ENCODE measurements at regions not wholly inside any gene's neighbourhood (a gene's known extent, or its start where the extent isn't known, plus 50 kb on each side); places are given as distances from the start of the nearest gene placed in this dataset.
A peak's percentile ranks its signal among the peaks of the same experiment; 100 is the strongest.

DNA sequence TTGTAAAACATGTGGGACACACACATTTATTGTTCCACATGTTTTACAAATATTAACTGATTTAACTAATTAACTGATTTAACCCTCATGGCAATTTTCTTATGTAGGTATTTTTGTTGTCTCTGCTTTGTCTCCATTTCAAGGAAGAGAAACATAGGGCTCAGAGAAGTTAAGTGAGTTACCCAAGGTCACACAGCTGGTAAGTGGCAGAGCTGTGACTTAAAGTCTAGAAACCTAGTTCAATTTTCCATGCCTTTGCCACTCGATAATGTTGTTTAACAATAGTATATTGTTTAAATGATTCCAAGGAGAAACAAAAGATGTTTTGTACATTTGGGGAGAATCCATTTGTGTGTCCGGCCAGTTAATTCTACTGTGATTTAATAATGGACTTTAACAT, 284.1 kb upstream of the CDH5 start:
- H3K9me3 ChIP-seq (ENCODE audit: control insufficient read depth, low read length) = no peaks in the 10 kb centered on the region
- no peak overlapping the region for H3K27ac ChIP-seq (ENCODE audit: low read depth in 1 of 2, low read length in 2 of 2)
- H3K4me1 ChIP-seq (ENCODE audit: control insufficient read depth in 1 of 2, insufficient read depth in 2 of 2, low read length in 2 of 2) = no peaks in the 10 kb centered on the region
- intact Hi-C loops (cut with DNase I) = no loop called here
- ATAC-seq (ENCODE audit: low FRiP score) = no peak
- no peaks in the 10 kb centered on the region for H3K27me3 ChIP-seq (ENCODE audit: control insufficient read depth in 1 of 2, insufficient read depth in 2 of 2, low read length in 1 of 2)
- DNase-seq = no peak
- WGBS, 2 donors = 48 to 50% methylated on average over 2 of the region's 2 CpGs
- no peak overlapping the region for H3K4me3 ChIP-seq (ENCODE audit: low read length in 2 of 2)
- H3K36me3 ChIP-seq (ENCODE audit: control insufficient read depth in 1 of 2, insufficient read depth in 2 of 2, low read length in 1 of 2) = no peaks in the 10 kb centered on the region

DNA sequence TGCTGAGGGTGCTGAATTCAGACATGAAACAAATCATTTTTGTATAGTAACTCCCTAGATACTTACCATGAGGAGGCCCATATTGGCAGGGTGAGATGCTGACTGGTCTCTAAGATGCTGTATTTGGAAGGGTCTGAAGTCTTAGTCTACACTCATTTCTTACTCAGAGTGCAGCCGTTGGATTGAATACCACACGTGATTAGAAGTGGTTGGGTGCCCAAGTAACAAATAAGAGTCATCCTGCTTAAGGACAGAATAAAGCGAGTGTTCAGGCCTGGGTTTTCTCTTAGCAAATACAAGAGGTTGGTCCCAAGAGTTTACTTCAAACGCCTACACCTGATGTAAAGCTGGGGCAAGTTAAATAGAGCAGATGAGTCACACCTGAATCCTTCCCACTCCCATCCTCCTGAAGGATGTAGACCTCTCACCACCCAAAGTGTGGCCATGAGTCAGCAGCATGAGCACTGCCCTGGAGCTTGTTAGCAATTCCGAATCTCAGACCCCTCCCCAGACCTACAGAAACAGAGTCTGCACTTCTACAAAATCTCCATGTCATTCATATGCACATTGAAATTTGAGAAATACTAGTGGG, 284.6 kb upstream of the CDH5 start:
- ATAC-seq (ENCODE audit: low FRiP score) (no peak), DNase-seq (no peak)
- intact Hi-C loops (cut with DNase I) = no loop called here
- Histone ChIP-seq H3K4me3 (ENCODE audit: low read length in 2 of 2) (no peak overlapping the region), H3K27ac (ENCODE audit: low read depth in 1 of 2, low read length in 2 of 2) (no peak overlapping the region), H3K27me3 (ENCODE audit: control insufficient read depth in 1 of 2, insufficient read depth in 2 of 2, low read length in 1 of 2) (no peaks in the 10 kb centered on the region), H3K9me3 (ENCODE audit: control insufficient read depth, low read length) (no peaks in the 10 kb centered on the region), H3K36me3 (ENCODE audit: control insufficient read depth in 1 of 2, insufficient read depth in 2 of 2, low read length in 1 of 2) (no peaks in the 10 kb centered on the region), H3K4me1 (ENCODE audit: control insufficient read depth in 1 of 2, insufficient read depth in 2 of 2, low read length in 2 of 2) (no peaks in the 10 kb centered on the region)
- WGBS, 2 donors = 76 to 82% methylated on average over 5 of the region's 5 CpGs

DNA sequence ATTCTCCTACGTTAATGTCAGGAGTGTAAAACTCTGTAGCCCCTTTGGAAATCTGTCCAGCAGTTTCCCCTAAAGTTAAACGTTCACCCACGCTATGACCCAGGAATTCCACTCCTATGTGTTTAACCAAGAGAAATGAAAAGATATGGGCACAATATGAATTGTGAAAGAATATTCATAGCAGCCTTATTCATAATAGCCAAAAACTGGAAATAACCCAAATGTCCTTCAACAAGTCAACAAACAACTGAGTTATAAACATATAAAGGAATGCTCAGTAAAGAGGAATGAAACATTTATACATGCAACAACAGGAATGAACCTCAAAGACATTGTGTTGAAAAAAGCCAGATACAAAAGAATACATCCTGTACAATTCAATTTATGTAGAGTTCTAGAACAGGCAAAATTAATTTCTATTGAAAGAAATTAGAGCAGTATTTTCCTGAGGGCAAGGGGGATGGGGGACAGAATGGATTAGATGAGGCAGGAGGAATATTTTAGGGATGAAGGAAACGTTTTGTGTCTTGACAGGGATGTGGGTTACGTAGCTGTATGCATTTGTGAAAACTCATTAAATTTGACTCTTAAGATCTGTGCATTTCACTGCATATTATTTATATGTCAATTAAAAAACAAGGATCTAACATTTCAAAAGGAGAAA, 286.7 kb upstream of the CDH5 start:
- 63 to 73% methylated on average over 5 of the region's 5 CpGs for WGBS, 2 donors
- no peaks in the 10 kb centered on the region for H3K36me3 ChIP-seq (ENCODE audit: control insufficient read depth in 1 of 2, insufficient read depth in 2 of 2, low read length in 1 of 2)
- no peaks in the 10 kb centered on the region for H3K9me3 ChIP-seq (ENCODE audit: control insufficient read depth, low read length)
- no peaks in the 10 kb centered on the region for H3K27me3 ChIP-seq (ENCODE audit: control insufficient read depth in 1 of 2, insufficient read depth in 2 of 2, low read length in 1 of 2)
- no peaks in the 10 kb centered on the region for H3K4me1 ChIP-seq (ENCODE audit: control insufficient read depth in 1 of 2, insufficient read depth in 2 of 2, low read length in 2 of 2)
- H3K27ac ChIP-seq (ENCODE audit: low read depth in 1 of 2, low read length in 2 of 2) = no peak overlapping the region
- DNase-seq (no peak), ATAC-seq (ENCODE audit: low FRiP score) (no peak)
- intact Hi-C loops (cut with DNase I) = no loop called here
- no peak overlapping the region for H3K4me3 ChIP-seq (ENCODE audit: low read length in 2 of 2)

DNA sequence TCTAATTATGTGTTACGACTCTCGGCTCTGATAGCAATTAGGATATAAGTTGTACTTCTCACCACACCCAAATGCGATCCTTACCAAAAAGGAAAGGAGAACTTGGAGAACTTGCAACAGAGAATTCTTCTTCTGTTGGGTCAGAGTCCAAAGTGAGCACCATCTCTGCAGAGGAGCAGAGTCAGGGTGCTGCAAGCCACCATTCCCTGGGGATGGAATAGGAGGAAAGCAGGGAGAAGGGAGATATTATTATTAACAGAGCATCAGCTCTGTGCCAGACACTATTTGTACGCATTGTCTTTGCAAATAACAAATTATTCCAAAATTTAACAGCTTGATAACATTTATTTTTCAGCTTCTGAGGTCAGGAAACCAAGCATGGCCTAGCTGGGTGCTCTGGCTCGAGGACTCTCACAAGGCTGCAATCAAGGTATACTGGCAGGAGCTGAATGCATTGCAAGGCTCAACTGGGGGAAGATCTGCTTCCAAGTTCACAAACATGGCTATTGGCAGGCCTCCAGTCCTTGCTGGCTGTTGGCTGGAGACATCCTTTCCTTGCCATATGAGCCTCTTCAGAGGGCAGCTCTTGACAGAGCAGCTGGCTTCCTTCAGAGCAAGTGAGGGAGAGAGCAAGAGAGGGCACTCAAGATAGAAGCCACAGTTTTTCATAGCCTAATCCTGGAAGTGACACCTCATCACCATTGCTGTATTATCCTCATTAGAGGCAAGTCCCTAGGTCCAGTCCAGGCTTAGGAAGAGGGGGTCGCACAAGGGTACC, 296.2 kb upstream of the CDH5 start:
- Histone ChIP-seq H3K36me3 (ENCODE audit: control insufficient read depth in 1 of 2, insufficient read depth in 2 of 2, low read length in 1 of 2) (no peaks in the 10 kb centered on the region), H3K27ac (ENCODE audit: low read depth in 1 of 2, low read length in 2 of 2) (no peak overlapping the region), H3K4me1 (ENCODE audit: control insufficient read depth in 1 of 2, insufficient read depth in 2 of 2, low read length in 2 of 2) (no peaks in the 10 kb centered on the region), H3K27me3 (ENCODE audit: control insufficient read depth in 1 of 2, insufficient read depth in 2 of 2, low read length in 1 of 2) (no peaks in the 10 kb centered on the region), H3K9me3 (ENCODE audit: control insufficient read depth, low read length) (no peaks in the 10 kb centered on the region), H3K4me3 (ENCODE audit: low read length in 2 of 2) (no peak overlapping the region)
- intact Hi-C loops (cut with DNase I) = no loop called here
- ATAC-seq (ENCODE audit: low FRiP score) (no peak), DNase-seq (peak in 1 of 2 donors; percentile 50)
- WGBS, 2 donors = 87 to 89% methylated on average over 6 of the region's 6 CpGs

DNA sequence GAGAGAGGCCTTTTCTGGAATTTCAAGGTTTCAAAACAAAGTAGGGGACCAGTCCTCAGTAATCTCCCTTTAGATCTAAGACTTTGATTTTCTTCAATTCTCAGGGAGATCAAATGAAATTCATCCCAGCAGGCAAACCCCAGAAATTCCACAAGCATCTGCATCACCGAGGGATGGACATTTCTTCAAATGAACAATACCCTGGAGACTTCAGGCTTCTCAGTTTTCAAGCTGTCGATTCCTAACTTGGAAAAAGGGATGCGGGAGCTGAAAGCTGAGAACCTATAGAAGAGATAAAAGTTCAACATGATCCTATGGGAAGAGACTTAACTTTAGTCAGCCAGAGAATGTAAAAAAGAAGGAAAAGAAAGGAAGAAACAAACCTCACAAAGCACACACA, 296.9 kb upstream of the CDH5 start:
- no peaks in the 10 kb centered on the region for H3K9me3 ChIP-seq (ENCODE audit: control insufficient read depth, low read length)
- H3K27ac ChIP-seq (ENCODE audit: low read depth in 1 of 2, low read length in 2 of 2) = no peak overlapping the region
- H3K36me3 ChIP-seq (ENCODE audit: control insufficient read depth in 1 of 2, insufficient read depth in 2 of 2, low read length in 1 of 2) = no peaks in the 10 kb centered on the region
- DNase-seq (no peak), ATAC-seq (ENCODE audit: low FRiP score) (no peak)
- no peak overlapping the region for H3K4me3 ChIP-seq (ENCODE audit: low read length in 2 of 2)
- intact Hi-C loops (cut with DNase I) = no loop called here
- H3K4me1 ChIP-seq (ENCODE audit: control insufficient read depth in 1 of 2, insufficient read depth in 2 of 2, low read length in 2 of 2) = no peaks in the 10 kb centered on the region
- 85 to 92% methylated on average over 3 of the region's 3 CpGs for WGBS, 2 donors
- H3K27me3 ChIP-seq (ENCODE audit: control insufficient read depth in 1 of 2, insufficient read depth in 2 of 2, low read length in 1 of 2) = no peaks in the 10 kb centered on the region

DNA sequence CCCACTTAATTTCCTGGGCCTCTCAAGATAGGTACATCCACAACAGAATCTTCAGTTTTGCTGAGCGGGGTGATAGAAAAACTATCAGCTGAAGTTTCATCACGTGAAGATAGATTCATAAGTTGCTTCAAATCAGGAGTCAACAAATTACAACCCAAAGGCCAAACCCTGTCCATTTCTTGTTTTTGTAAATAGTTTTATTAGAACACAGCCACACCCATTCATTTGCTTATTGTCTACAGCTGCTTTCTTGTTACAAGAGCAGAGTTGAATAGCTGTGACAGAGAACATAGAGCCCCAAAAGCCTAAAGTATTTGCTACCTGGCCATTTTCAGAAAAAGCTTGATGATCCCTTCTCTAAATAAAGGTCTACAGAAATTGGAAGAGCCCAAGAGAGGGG, 300.1 kb upstream of the CDH5 start:
- H3K4me1 ChIP-seq (ENCODE audit: control insufficient read depth in 1 of 2, insufficient read depth in 2 of 2, low read length in 2 of 2) = no peaks in the 10 kb centered on the region
- no peaks in the 10 kb centered on the region for H3K9me3 ChIP-seq (ENCODE audit: control insufficient read depth, low read length)
- H3K27ac ChIP-seq (ENCODE audit: low read depth in 1 of 2, low read length in 2 of 2) = no peak overlapping the region
- WGBS, 2 donors = 95 to 96% methylated on average over 2 of the region's 2 CpGs
- no peaks in the 10 kb centered on the region for H3K27me3 ChIP-seq (ENCODE audit: control insufficient read depth in 1 of 2, insufficient read depth in 2 of 2, low read length in 1 of 2)
- ATAC-seq (ENCODE audit: low FRiP score) = no peak
- intact Hi-C loops (cut with DNase I) = no loop called here
- no peak for DNase-seq
- no peaks in the 10 kb centered on the region for H3K36me3 ChIP-seq (ENCODE audit: control insufficient read depth in 1 of 2, insufficient read depth in 2 of 2, low read length in 1 of 2)
- H3K4me3 ChIP-seq (ENCODE audit: low read length in 2 of 2) = no peak overlapping the region

DNA sequence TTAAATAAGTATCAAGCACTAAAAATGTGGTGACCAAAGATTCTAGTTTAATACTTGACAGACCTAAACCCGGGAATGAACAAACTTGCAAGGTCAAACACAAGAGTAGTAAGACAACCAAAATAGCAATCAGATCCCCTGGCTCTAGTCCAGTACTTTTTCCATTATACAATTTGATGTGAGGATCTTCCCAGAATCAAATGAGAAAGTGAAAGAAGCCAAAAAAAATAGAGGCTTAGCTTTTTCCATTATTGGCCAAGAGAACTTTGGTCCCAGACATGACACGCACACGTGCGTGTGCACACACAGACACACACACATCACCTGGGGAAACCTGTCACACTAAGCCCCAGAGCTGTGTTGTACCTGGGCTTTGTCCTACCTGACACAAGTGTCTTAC, 300.6 kb upstream of the CDH5 start:
- Histone ChIP-seq H3K4me1 (ENCODE audit: control insufficient read depth in 1 of 2, insufficient read depth in 2 of 2, low read length in 2 of 2) (no peaks in the 10 kb centered on the region), H3K36me3 (ENCODE audit: control insufficient read depth in 1 of 2, insufficient read depth in 2 of 2, low read length in 1 of 2) (no peaks in the 10 kb centered on the region), H3K27ac (ENCODE audit: low read depth in 1 of 2, low read length in 2 of 2) (no peak overlapping the region), H3K9me3 (ENCODE audit: control insufficient read depth, low read length) (no peaks in the 10 kb centered on the region), H3K4me3 (ENCODE audit: low read length in 2 of 2) (no peak overlapping the region), H3K27me3 (ENCODE audit: control insufficient read depth in 1 of 2, insufficient read depth in 2 of 2, low read length in 1 of 2) (no peaks in the 10 kb centered on the region)
- 71 to 74% methylated on average over 4 of the region's 4 CpGs for WGBS, 2 donors
- DNase-seq (no peak), ATAC-seq (ENCODE audit: low FRiP score) (no peak)
- intact Hi-C loops (cut with DNase I) = no loop called here

DNA sequence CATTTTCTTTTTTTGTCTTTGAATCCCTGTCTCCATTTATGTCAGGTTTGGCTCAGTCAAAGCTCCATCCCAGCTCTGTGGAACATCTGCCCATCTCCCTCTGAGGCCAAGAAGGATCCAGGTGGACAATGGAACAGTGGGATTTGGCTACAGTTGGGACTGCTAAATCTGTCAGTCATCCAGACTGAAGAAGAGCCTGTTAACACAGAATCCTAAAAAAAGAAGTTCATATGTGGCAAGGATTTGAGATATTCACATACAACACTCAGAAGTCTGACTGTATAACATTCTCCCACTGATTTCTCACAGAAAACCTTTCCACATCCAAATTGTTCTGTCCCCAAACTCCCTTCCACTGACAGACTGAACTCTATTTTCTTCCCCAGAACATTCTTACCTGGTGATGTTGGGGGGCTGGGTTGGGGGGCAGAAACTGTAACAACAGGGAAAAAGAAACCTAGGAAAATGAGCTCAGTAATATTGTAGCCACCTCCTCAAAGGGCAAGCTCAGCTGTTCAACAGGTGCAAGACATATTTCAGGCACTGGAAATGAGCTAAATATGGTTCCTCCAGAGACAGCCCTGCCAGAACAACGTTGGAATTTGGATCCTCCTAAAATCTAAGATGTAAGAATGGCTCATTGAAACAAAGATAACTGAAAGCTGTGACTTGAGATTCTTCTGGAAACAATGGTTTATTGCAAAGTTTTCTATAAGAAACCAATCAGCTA, 301.5 kb upstream of the CDH5 start:
- intact Hi-C loops (cut with DNase I) = no loop called here
- no peak overlapping the region for H3K27ac ChIP-seq (ENCODE audit: low read depth in 1 of 2, low read length in 2 of 2)
- ATAC-seq (ENCODE audit: low FRiP score) = no peak

More for the DNA sequence above, 301.5 kb upstream of the CDH5 start:
- no peaks in the 10 kb centered on the region for H3K27me3 ChIP-seq (ENCODE audit: control insufficient read depth in 1 of 2, insufficient read depth in 2 of 2, low read length in 1 of 2)
- no peaks in the 10 kb centered on the region for H3K4me1 ChIP-seq (ENCODE audit: control insufficient read depth in 1 of 2, insufficient read depth in 2 of 2, low read length in 2 of 2)
- no peaks in the 10 kb centered on the region for H3K9me3 ChIP-seq (ENCODE audit: control insufficient read depth, low read length)
- WGBS, 2 donors = 31 to 45% methylated on average over 1 of the region's 1 CpG
- no peak for DNase-seq
- H3K4me3 ChIP-seq (ENCODE audit: low read length in 2 of 2) = no peak overlapping the region
- no peaks in the 10 kb centered on the region for H3K36me3 ChIP-seq (ENCODE audit: control insufficient read depth in 1 of 2, insufficient read depth in 2 of 2, low read length in 1 of 2)
